DOHH2 (cell line): ENCODE measurements at regions not wholly inside any gene's neighbourhood (a gene's known extent, or its start where the extent isn't known, plus 50 kb on each side); places are given as distances from the start of the nearest gene placed in this dataset.

Experiments
- H3F3A ChIP-seq: fragments of 200-600 bp; sonication (generic), shearing (Covaris generic); 2 replicates; pipeline ENCODE4 v1.6.0; 2016; ENCODE audit warnings: antibody characterized with exemption, mild to moderate bottlenecking; ENCODE audit not compliant: control insufficient read depth, insufficient read depth
- H3K27ac ChIP-seq: fragments of 200-600 bp; sonication (generic); 2 replicates; pipeline ENCODE4 v1.5.1; 2014; ENCODE audit warnings: low read depth, mild to moderate bottlenecking, low read length, moderate library complexity
- H3K27me3 ChIP-seq: fragments of 200-600 bp; sonication (generic); 2 replicates; pipeline ENCODE4 v1.6.1; 2014; ENCODE audit warnings: mild to moderate bottlenecking, low read length, mixed read lengths; ENCODE audit not compliant: control insufficient read depth
- H3K36me3 ChIP-seq: fragments of 200-600 bp; sonication (generic); 2 replicates; pipeline ENCODE4 v1.6.1; 2014; ENCODE audit warnings: mild to moderate bottlenecking, low read length, moderate library complexity, mixed read lengths; ENCODE audit not compliant: control insufficient read depth
- H3K4me1 ChIP-seq: fragments of 200-600 bp; sonication (generic); 2 replicates; pipeline ENCODE4 v1.6.1; 2014; ENCODE audit warnings: mild to moderate bottlenecking, low read length, mixed read lengths; ENCODE audit not compliant: control insufficient read depth
- H3K4me2 ChIP-seq: fragments of 200-600 bp; sonication (generic); 2 replicates; pipeline ENCODE4 v1.6.0; 2014; ENCODE audit warnings: mild to moderate bottlenecking, low read length, moderate library complexity
- H3K4me3 ChIP-seq: fragments of 200-600 bp; sonication (generic); 2 replicates; pipeline ENCODE4 v1.5.1; 2014; ENCODE audit warnings: mild to moderate bottlenecking, low read length, mixed read lengths
- H3K79me2 ChIP-seq: fragments of 200-600 bp; sonication (generic); 2 replicates; pipeline ENCODE4 v1.6.1; 2014; ENCODE audit warnings: mild to moderate bottlenecking, low read length, mixed read lengths; ENCODE audit not compliant: control insufficient read depth
- H3K9me2 ChIP-seq: fragments of 200-600 bp; sonication (generic); replicated peaks from 2 replicates; pipeline ENCODE4 v1.6.1; 2014; ENCODE audit warnings: mild to moderate bottlenecking, low read length, mixed read lengths; ENCODE audit not compliant: control insufficient read depth
- H3K9me3 ChIP-seq: fragments of 200-600 bp; sonication (generic); 2 replicates; pipeline ENCODE4 v1.6.1; 2014; ENCODE audit warnings: antibody characterized with exemption, low read length, mixed read lengths; ENCODE audit not compliant: control insufficient read depth, insufficient read depth
- H4K20me1 ChIP-seq: fragments of 200-600 bp; sonication (generic); 2 replicates; pipeline ENCODE4 v1.6.0; 2014; ENCODE audit warnings: low read depth, mild to moderate bottlenecking, antibody characterized with exemption, low read length, moderate library complexity; ENCODE audit not compliant: control insufficient read depth, insufficient read depth
- EZH2phosphoT487 ChIP-seq: fragments of 200-600 bp; sonication (generic); IDR thresholded peaks from 2 replicates; pipeline ENCODE4 v1.6.1; 2017; ENCODE audit warnings: borderline replicate concordance, mild to moderate bottlenecking, antibody characterized with exemption, low read length, moderate library complexity, mixed read lengths
- TF ChIP-seq, protein P1 (sequence below): fragments of 200-600 bp; sonication (generic); IDR thresholded peaks from one replicate; pipeline ENCODE4 v1.5.1; 2014; ENCODE audit warnings: antibody characterized with exemption, mild to moderate bottlenecking, low read depth, low read length; ENCODE audit not compliant: poor library complexity, severe bottlenecking

DNA sequence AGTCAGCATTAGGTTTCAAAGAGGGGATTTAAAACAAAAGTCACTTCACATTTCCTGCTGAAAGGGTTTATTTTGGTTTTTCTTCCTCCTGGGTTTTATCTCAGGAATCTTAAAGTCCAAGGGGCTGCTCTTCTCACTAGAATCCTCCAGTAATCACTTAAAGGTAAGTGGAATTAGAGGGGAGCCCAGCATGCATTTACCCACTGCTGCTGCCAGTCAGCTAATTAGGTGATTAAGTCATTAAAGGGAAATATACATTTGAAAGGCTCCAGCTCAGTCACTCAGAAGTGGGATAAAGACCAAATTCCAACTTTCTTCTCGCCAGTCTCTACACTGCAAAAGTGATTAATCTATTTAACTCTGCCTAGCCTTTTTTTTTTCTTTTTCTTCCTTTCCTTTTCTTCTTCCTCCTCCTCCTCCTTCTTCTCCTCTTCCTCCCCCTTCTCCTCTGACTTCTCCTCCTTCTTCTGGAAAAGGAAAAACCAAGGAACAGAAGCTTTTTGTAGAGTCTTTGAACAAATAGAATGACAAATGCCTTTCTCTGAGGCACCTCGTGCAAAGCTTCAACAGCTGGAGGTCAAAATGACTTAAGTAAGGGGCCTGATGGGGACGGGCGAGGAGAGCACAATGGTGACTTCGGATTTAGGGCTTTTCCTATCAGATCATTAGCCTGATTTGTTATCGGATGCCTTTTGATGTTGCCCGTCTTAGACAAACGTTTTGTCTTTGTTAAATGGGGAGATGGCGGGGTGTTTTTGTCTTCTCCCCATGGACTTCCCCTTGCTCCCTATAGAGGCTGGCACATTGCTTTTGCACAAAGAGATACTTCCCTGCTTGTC is 617.6 kb downstream of the IRX1 start:
- no peaks in the 10 kb centered on the region for H3F3A ChIP-seq
- H3K4me3 ChIP-seq = no peak overlapping the region
- no peaks in the 10 kb centered on the region for H3K27me3 ChIP-seq
- H3K27ac ChIP-seq = no peak overlapping the region
- H3K9me3 ChIP-seq = peaks cover 1% of the 10 kb centered on the region; the same call in 1 of the 2 replicates
- TF ChIP-seq EZH2phosphoT487 = no peak
- TF ChIP-seq, protein P1, sequence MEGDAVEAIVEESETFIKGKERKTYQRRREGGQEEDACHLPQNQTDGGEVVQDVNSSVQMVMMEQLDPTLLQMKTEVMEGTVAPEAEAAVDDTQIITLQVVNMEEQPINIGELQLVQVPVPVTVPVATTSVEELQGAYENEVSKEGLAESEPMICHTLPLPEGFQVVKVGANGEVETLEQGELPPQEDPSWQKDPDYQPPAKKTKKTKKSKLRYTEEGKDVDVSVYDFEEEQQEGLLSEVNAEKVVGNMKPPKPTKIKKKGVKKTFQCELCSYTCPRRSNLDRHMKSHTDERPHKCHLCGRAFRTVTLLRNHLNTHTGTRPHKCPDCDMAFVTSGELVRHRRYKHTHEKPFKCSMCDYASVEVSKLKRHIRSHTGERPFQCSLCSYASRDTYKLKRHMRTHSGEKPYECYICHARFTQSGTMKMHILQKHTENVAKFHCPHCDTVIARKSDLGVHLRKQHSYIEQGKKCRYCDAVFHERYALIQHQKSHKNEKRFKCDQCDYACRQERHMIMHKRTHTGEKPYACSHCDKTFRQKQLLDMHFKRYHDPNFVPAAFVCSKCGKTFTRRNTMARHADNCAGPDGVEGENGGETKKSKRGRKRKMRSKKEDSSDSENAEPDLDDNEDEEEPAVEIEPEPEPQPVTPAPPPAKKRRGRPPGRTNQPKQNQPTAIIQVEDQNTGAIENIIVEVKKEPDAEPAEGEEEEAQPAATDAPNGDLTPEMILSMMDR = no peak
- no peak overlapping the region for H3K4me2 ChIP-seq
- no peaks in the 10 kb centered on the region for H3K36me3 ChIP-seq
- H3K4me1 ChIP-seq = no peaks in the 10 kb centered on the region
- H4K20me1 ChIP-seq = no peaks in the 10 kb centered on the region
- H3K79me2 ChIP-seq = no peaks in the 10 kb centered on the region
- no peaks in the 10 kb centered on the region for H3K9me2 ChIP-seq

DNA sequence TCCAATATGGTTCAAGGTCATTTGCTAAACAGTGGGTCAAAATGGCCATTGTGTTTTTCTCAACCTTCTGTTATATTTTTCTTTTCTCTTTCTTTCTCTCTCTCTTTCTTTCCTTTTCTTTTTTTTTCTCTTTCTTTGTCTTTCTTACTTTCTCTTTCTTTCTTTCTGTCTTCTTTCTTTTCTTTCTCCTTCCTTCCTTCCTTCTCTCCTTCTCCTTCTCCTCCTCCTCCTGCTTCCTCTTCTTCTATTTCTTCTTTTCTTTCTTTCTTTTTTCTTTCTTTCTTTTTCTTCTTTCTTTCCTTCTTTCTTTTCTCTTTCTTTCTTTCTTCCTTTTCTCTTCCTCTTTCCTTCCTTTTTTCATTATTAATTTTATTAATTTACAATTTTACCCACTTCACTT is 619.5 kb downstream of the IRX1 start:
- H3K27ac ChIP-seq = no peak overlapping the region
- H3K4me1 ChIP-seq = no peaks in the 10 kb centered on the region
- TF ChIP-seq, protein P1 = no peak
- TF ChIP-seq EZH2phosphoT487 = no peak
- no peaks in the 10 kb centered on the region for H3K9me3 ChIP-seq
- no peak overlapping the region for H3K4me2 ChIP-seq
- no peak overlapping the region for H3K4me3 ChIP-seq
- H3K27me3 ChIP-seq = no peaks in the 10 kb centered on the region
- no peaks in the 10 kb centered on the region for H4K20me1 ChIP-seq
- no peaks in the 10 kb centered on the region for H3K36me3 ChIP-seq
- no peaks in the 10 kb centered on the region for H3F3A ChIP-seq
- no peaks in the 10 kb centered on the region; the same call in 1 of the 2 replicates for H3K9me2 ChIP-seq
- H3K79me2 ChIP-seq = no peaks in the 10 kb centered on the region

DNA sequence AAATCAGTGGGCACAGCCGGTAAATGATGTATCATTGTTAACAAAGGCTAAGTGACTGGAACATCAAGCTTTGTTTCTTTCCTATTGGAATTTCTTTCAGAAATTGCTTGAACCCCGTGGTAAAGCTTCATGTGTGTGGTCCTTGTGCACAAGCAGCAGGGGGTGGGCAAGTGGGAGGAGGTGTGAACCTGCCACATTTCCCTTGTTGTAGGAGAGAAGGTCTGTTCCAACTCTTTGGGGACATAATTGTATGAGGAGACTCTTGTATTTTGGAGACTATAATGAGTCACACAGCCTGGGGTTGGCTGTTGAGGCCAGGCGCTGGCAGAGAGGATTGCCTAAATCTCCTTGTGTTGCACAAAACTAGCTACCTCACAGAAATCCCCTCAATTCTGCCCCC is 620.5 kb downstream of the IRX1 start:
- Histone ChIP-seq H3K4me3 (no peak overlapping the region), H3K9me3 (no peaks in the 10 kb centered on the region), H3F3A (no peaks in the 10 kb centered on the region), H3K36me3 (no peaks in the 10 kb centered on the region), H3K4me2 (no peak overlapping the region), H3K79me2 (no peaks in the 10 kb centered on the region), H4K20me1 (no peaks in the 10 kb centered on the region), H3K27me3 (no peaks in the 10 kb centered on the region), H3K27ac (no peak overlapping the region), H3K9me2 (no peaks in the 10 kb centered on the region; the same call in 1 of the 2 replicates), H3K4me1 (no peaks in the 10 kb centered on the region)
- TF ChIP-seq, protein P1 = no peak
- no peak for TF ChIP-seq EZH2phosphoT487
